Gastrocnemius medialis (tissue), 4 donors: ENCODE measurements at regions not wholly inside any gene's neighbourhood (a gene's known extent, or its start where the extent isn't known, plus 50 kb on each side); places are given as distances from the start of the nearest gene placed in this dataset.

Experiments
- CTCF ChIP-seq, 5 experiments: fragments of 450-650 bp in 3 of 5; fragments of 200-600 bp in 2 of 5; sonication (generic) in 2 of 5; IDR thresholded peaks in 4 of 5; conservative IDR thresholded peaks in 1 of 5; 1 replicate in 4 of 5; 2 replicates in 1 of 5; pipeline ENCODE4 v1.5.1; 2016 to 2019; ENCODE audit warnings: antibody characterized with exemption in 5 of 5, mild to moderate bottlenecking in 3 of 5, moderate library complexity in 3 of 5
- POLR2A ChIP-seq, 2 donors: fragments of 450-650 bp; IDR thresholded peaks; one replicate each; pipeline ENCODE4 v1.6.1; 2017; ENCODE audit warnings: antibody characterized with exemption in 2 of 2, mild to moderate bottlenecking in 2 of 2, moderate library complexity in 2 of 2

- TF ChIP-seq CTCF (IDR thresholded peaks at IDR 0.05 in 4 of 5, conservative IDR thresholded peaks at IDR 0.05 in 1 of 5) (no peak), POLR2A (IDR thresholded peaks at IDR 0.05) (no peak)
These were observed 71.4 kb upstream of the IRS2 start for GRCh38 chr13:109857803-109858202.
